Gastroesophageal sphincter (tissue), 4 donors: ENCODE measurements at regions not wholly inside any gene's neighbourhood (a gene's known extent, or its start where the extent isn't known, plus 50 kb on each side); places are given as distances from the start of the nearest gene placed in this dataset.

Experiments
- ATAC-seq: fragments of 150-250 bp; one replicate; pipeline ENCODE4 v1.9.1; 2016; ENCODE audit warnings: mild to moderate bottlenecking, moderate library complexity
- H3K27ac ChIP-seq, 4 donors: fragments of 200-600 bp; sonication (generic) in 3 of 4; 1 replicate in 3 of 4; 2 replicates in 1 of 4; pipeline ENCODE4 v1.5.1; 2016 to 2019
- H3K27me3 ChIP-seq: fragments of 200-600 bp; sonication (generic); one replicate; pipeline ENCODE4 v1.5.1; 2019
- H3K36me3 ChIP-seq, 2 donors: fragments of 200-600 bp; sonication (generic); one replicate each; pipeline ENCODE4 v1.5.1; 2019; ENCODE audit warnings: control low read depth in 1 of 2
- H3K4me1 ChIP-seq, 3 donors: fragments of 200-600 bp; sonication (generic); 1 replicate in 2 of 3; 2 replicates in 1 of 3; pipeline ENCODE4 v1.5.1; 2016 to 2019; ENCODE audit warnings: control low read depth in 2 of 3
- H3K4me3 ChIP-seq, 2 donors: fragments of 200-600 bp; sonication (generic); one replicate each; pipeline ENCODE4 v1.5.1; 2019; ENCODE audit warnings: mild to moderate bottlenecking in 1 of 2, moderate library complexity in 1 of 2
- H3K9me3 ChIP-seq, 3 donors: fragments of 200-600 bp; sonication (generic); one replicate each; pipeline ENCODE4 v1.5.1; 2017 to 2019; ENCODE audit warnings: control low read depth in 2 of 3
- EP300 ChIP-seq: sonication (generic); formaldehyde crosslinking; IDR thresholded peaks from one replicate; pipeline ENCODE4 v1.6.1; 2017; ENCODE audit warnings: antibody characterized with exemption, mild to moderate bottlenecking
- POLR2A ChIP-seq, 2 donors: fragments of 450-650 bp; IDR thresholded peaks; one replicate each; pipeline ENCODE4 v1.6.1; 2017; ENCODE audit warnings: antibody characterized with exemption in 2 of 2, mild to moderate bottlenecking in 2 of 2, moderate library complexity in 1 of 2
- POLR2AphosphoS5 ChIP-seq: sonication (generic); formaldehyde crosslinking; IDR thresholded peaks from one replicate; pipeline ENCODE4 v1.6.1; 2017; ENCODE audit warnings: antibody characterized with exemption
- WGBS, 2 donors: methylation state at CpG; one replicate each; pipeline ENCODE4 v1.1.5; 2018; ENCODE audit warnings: low coverage in 1 of 2; 5-methylcytosine and 5-hydroxymethylcytosine counted together
- TF ChIP-seq, protein P1 (sequence below), 4 experiments: fragments of 200-600 bp in 2 of 4; fragments of 450-650 bp in 2 of 4; sonication (generic) in 1 of 4; IDR thresholded peaks; one replicate each; pipeline ENCODE4 v1.5.1; 2017 to 2019; ENCODE audit warnings: antibody characterized with exemption in 4 of 4, mild to moderate bottlenecking in 2 of 4, moderate library complexity in 2 of 4

- no peaks in the 10 kb centered on the region for H3K9me3 ChIP-seq
- TF ChIP-seq EP300 (no peak), POLR2A (IDR thresholded peaks at IDR 0.05) (no peak), POLR2AphosphoS5 (no peak)
- TF ChIP-seq, protein P1, sequence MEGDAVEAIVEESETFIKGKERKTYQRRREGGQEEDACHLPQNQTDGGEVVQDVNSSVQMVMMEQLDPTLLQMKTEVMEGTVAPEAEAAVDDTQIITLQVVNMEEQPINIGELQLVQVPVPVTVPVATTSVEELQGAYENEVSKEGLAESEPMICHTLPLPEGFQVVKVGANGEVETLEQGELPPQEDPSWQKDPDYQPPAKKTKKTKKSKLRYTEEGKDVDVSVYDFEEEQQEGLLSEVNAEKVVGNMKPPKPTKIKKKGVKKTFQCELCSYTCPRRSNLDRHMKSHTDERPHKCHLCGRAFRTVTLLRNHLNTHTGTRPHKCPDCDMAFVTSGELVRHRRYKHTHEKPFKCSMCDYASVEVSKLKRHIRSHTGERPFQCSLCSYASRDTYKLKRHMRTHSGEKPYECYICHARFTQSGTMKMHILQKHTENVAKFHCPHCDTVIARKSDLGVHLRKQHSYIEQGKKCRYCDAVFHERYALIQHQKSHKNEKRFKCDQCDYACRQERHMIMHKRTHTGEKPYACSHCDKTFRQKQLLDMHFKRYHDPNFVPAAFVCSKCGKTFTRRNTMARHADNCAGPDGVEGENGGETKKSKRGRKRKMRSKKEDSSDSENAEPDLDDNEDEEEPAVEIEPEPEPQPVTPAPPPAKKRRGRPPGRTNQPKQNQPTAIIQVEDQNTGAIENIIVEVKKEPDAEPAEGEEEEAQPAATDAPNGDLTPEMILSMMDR (IDR thresholded peaks at IDR 0.05): no peak
- no peak overlapping the region for H3K4me3 ChIP-seq
- no peaks in the 10 kb centered on the region for H3K4me1 ChIP-seq
- peak; percentile 19 for ATAC-seq
- no peaks in the 10 kb centered on the region for H3K27me3 ChIP-seq
- no peak overlapping the region for H3K27ac ChIP-seq
- WGBS, 2 donors: 70% methylated on average over 1 of the region's 1 CpG; no CpG with 5 or more reads in 1 of the 2 donors
- no peaks in the 10 kb centered on the region for H3K36me3 ChIP-seq
These were observed 107.4 kb downstream of the CT47B1 start for GRCh38 chrX:120768254-120768653.

- ATAC-seq: no peak
- Histone ChIP-seq H3K27me3 (no peaks in the 10 kb centered on the region), H3K4me3 (no peak overlapping the region), H3K27ac (no peak overlapping the region), H3K36me3 (no peaks in the 10 kb centered on the region), H3K4me1 (no peaks in the 10 kb centered on the region), H3K9me3 (no peaks in the 10 kb centered on the region)
- TF ChIP-seq POLR2A (IDR thresholded peaks at IDR 0.05) (no peak), EP300 (no peak), POLR2AphosphoS5 (no peak)
- TF ChIP-seq, protein P1 (IDR thresholded peaks at IDR 0.05): no peak
- WGBS, 2 donors: 70 to 82% methylated on average over 2 of the region's 2 CpGs
These were observed 112.4 kb downstream of the CT47B1 start for GRCh38 chrX:120763269-120763668.

DNA sequence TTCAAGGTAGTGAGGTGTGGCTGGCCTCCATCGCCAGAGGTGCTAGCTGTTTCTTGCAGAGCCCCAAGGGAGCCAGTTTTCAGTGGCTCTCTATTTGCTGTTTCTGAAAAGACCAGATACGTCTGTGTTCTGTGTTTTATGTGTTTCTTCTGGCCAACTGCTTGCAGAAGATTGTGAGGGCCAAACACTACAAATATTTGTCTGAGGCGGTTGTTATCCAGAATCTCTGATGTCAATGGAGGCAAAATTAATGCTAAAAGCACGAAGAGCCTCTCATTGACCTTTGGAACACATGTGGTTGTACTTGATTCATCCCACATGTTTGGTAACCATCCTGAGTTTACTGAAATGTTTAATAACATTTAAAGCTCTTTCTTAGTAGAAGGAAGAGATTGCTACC is 113.9 kb downstream of the CT47B1 start:
- no peaks in the 10 kb centered on the region for H3K4me1 ChIP-seq
- 11% methylated on average over 2 of the region's 4 CpGs; no CpG with 5 or more reads in 1 of the 2 donors for WGBS, 2 donors
- TF ChIP-seq EP300: no peak
- TF ChIP-seq, protein P1 (IDR thresholded peaks at IDR 0.05): no peak
- TF ChIP-seq POLR2A (IDR thresholded peaks at IDR 0.05): no peak
- no peak for TF ChIP-seq POLR2AphosphoS5
- H3K36me3 ChIP-seq: no peaks in the 10 kb centered on the region
- no peak overlapping the region for H3K4me3 ChIP-seq
- no peaks in the 10 kb centered on the region for H3K27me3 ChIP-seq
- H3K27ac ChIP-seq: no peak overlapping the region
- no peaks in the 10 kb centered on the region for H3K9me3 ChIP-seq
- ATAC-seq: peak; percentile 60

GRCh38 chrX:120759685-120760084 is 116.0 kb downstream of the CT47B1 start:
- H3K36me3 ChIP-seq: no peaks in the 10 kb centered on the region
- H3K9me3 ChIP-seq: no peaks in the 10 kb centered on the region
- no peak overlapping the region for H3K4me3 ChIP-seq
- no peak for TF ChIP-seq POLR2A (IDR thresholded peaks at IDR 0.05)
- no peak for TF ChIP-seq EP300
- TF ChIP-seq, protein P1 (IDR thresholded peaks at IDR 0.05): no peak
- no peak for TF ChIP-seq POLR2AphosphoS5
- no peak overlapping the region for H3K27ac ChIP-seq
- no peaks in the 10 kb centered on the region for H3K4me1 ChIP-seq
- ATAC-seq: no peak
- no peaks in the 10 kb centered on the region for H3K27me3 ChIP-seq
- no CpG with 5 or more reads among the region's 1 CpG for WGBS, 2 donors

GRCh38 chrX:120755066-120755846 is 120.4 kb downstream of the CT47B1 start:
- Histone ChIP-seq H3K4me3 (no peak overlapping the region), H3K9me3 (no peaks in the 10 kb centered on the region), H3K36me3 (no peaks in the 10 kb centered on the region), H3K27me3 (no peaks in the 10 kb centered on the region), H3K4me1 (no peaks in the 10 kb centered on the region), H3K27ac (no peak overlapping the region)
- ATAC-seq: no peak
- whole genome bisulfite sequencing, 2 donors: 22 to 38% methylated on average over 1 of the region's 1 CpG
- TF ChIP-seq, protein P1 (IDR thresholded peaks at IDR 0.05): no peak
- no peak for TF ChIP-seq POLR2AphosphoS5
- TF ChIP-seq EP300: no peak
- TF ChIP-seq POLR2A (IDR thresholded peaks at IDR 0.05): no peak
